AG04450 (cell line): ENCODE measurements at regions not wholly inside any gene's neighbourhood (a gene's known extent, or its start where the extent isn't known, plus 50 kb on each side); places are given as distances from the start of the nearest gene placed in this dataset.
"Not testable (repeated sequence)": the region's sequence is repeated elsewhere in the genome, so short reads cannot be mapped to it uniquely, and the experiment has no call there.

ENCODE experiments used
- CTCF ChIA-PET: fragments of 300-600, 350-600 bp; formaldehyde crosslinking; extraction: SDS; loops from one replicate; lab custom pipeline; 2022; ENCODE audit warnings: antibody characterized with exemption, inconsistent platforms; lab: Charles Lee
- POLR2A ChIA-PET: fragments of 350-600 bp; formaldehyde crosslinking; extraction: SDS; loops from one replicate; lab custom pipeline; 2021; ENCODE audit warnings: antibody characterized with exemption, inconsistent platforms; lab: Yijun Ruan, JAX
- DNase-seq: peaks from one replicate; pipeline ENCODE4 v3.0.0-alpha.2; 2011; ENCODE audit warnings: low read depth, low spot score
- H3K27ac ChIP-seq: one replicate; pipeline ENCODE4 v1.5.1; 2012; ENCODE audit warnings: low read depth, low read length, control low read depth
- H3K27me3 ChIP-seq: one replicate; pipeline ENCODE4 v1.6.0; 2012; ENCODE audit warnings: low read length; ENCODE audit not compliant: control insufficient read depth, insufficient read depth
- H3K4me3 ChIP-seq: 2 replicates; pipeline ENCODE4 v1.5.1; 2011; ENCODE audit warnings: mild to moderate bottlenecking, low read depth, low read length, control low read depth
- H3K9me3 ChIP-seq: 2 replicates; pipeline ENCODE4 v1.5.1; 2012; ENCODE audit warnings: low read length; ENCODE audit not compliant: control insufficient read depth, insufficient read depth
- TF ChIP-seq, protein P1 (sequence below): IDR thresholded peaks from 2 replicates; pipeline ENCODE4 v1.5.1; 2011; ENCODE audit warnings: low read depth, low read length, control low read depth, inconsistent platforms

DNA sequence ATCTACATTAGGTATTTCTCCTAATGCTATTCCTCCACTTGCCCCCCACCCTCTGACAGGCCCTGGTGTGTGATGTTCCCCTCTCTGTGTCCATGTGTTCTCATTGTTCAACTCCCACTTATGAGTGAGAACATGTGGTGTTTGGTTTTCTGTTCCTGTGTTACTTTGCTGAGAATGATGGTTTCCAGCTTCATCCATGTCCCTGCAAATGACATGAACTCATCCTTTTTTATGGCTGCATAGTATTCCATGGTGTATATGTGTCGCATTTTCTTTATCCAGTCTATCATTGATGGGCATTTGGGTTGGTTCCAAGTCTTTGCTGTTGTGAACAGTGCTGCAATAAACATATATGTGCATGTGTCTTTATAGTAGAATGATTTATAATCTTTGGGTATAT, 50.6 kb upstream of the GRHL3 start:
- POLR2A ChIA-PET, H3K4me3 ChIP-seq, DNase-seq, H3K9me3 ChIP-seq, CTCF ChIA-PET, H3K27ac ChIP-seq: not testable (repeated sequence)
- peaks cover 12% of the 10 kb centered on the region for H3K27me3 ChIP-seq

DNA sequence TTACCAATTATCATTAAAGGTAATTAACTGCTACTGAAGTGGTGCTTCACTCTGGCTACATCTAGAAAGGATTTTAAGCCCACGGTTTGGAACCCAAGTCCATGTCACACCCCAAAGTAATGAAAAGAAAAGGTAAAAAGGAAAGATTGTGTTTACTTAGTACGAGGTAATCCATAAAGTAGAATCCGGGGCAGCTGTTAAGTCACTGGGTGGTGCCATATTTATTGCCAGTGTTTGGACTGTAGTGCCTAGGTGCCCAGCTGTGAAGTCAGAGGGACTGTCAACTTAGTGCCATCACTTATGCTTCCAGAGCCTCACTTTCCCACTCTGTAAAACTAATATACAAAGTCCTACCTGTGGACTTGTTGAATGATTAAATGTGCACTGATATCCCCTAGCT, 52.2 kb upstream of the GRHL3 start:
- CTCF ChIA-PET: interaction anchor here (1.6 kb wide), 1 partner anchor 65 kb away, joined by 4 read pairs; no protein-coding TSS in a partner anchor
- Histone ChIP-seq H3K27me3 (peaks cover 4% of the 10 kb centered on the region), H3K9me3 (peaks cover 3% of the 10 kb centered on the region; the same call in 1 of the 2 replicates), H3K27ac (no peak overlapping the region), H3K4me3 (no peak overlapping the region)
- POLR2A ChIA-PET: no interaction called here
- TF ChIP-seq, protein P1, sequence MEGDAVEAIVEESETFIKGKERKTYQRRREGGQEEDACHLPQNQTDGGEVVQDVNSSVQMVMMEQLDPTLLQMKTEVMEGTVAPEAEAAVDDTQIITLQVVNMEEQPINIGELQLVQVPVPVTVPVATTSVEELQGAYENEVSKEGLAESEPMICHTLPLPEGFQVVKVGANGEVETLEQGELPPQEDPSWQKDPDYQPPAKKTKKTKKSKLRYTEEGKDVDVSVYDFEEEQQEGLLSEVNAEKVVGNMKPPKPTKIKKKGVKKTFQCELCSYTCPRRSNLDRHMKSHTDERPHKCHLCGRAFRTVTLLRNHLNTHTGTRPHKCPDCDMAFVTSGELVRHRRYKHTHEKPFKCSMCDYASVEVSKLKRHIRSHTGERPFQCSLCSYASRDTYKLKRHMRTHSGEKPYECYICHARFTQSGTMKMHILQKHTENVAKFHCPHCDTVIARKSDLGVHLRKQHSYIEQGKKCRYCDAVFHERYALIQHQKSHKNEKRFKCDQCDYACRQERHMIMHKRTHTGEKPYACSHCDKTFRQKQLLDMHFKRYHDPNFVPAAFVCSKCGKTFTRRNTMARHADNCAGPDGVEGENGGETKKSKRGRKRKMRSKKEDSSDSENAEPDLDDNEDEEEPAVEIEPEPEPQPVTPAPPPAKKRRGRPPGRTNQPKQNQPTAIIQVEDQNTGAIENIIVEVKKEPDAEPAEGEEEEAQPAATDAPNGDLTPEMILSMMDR: no peak
- DNase-seq: no peak

DNA sequence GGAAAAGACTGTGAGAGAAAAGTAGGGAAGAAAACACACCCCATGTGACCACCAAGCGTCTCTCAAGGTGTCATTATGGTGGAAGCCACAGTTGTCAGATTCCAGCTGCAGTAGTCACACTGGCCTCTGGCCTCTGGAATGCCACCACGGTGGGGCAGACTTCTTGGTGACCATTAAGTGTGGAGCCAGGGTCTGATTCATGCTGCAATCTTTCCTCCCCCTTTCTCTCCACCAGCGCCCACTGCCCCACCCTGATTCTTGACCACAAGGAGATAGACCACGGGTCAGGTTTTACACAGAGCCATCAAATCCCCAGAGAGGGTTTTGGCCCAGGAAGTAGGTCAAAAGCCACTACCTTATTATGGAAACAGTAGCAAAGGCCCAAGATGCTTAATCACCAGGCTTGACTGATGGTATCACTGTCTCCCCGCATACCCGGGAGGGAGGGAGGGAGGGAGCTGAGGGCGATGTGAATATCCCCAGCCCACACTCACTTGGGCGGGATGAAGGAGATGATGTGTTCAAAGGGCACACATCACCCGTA, 52.7 kb upstream of the GRHL3 start:
- no peak overlapping the region for H3K4me3 ChIP-seq

DNA sequence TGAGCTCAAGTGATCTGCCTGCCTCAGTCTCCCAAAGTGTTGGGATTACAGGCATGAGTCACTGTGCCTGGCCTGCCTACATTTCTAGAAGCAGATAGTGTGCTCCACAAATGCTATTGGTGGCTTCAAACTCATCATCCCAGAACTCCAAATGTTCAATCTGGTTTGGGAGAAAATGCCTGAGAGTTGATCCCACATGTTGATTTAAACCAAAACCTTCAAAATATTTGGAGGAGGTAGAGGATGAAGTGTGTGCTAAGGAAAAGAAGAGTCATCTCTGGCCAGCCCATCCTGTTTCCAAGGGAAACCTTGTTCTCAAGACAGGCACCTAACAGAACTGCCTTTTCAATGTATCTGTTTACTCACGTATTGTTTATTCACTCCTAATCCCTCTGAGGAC, 55.4 kb upstream of the GRHL3 start:
- POLR2A ChIA-PET: no interaction called here

More for the DNA sequence above, 52.7 kb upstream of the GRHL3 start:
- Histone ChIP-seq H3K9me3 (peaks cover 3% of the 10 kb centered on the region; the same call in 1 of the 2 replicates), H3K27ac (no peak overlapping the region), H3K27me3 (peaks cover 2% of the 10 kb centered on the region)
- DNase-seq: peak; percentile 20
- TF ChIP-seq, protein P1: 0 out of 2 replicates have a peak, but pooled peaks have one; percentile 8
- ChIA-PET POLR2A (no interaction called here), CTCF (interaction anchor here (1.6 kb wide), 1 partner anchor 64 kb away, joined by 4 read pairs; no protein-coding TSS in a partner anchor)

DNA sequence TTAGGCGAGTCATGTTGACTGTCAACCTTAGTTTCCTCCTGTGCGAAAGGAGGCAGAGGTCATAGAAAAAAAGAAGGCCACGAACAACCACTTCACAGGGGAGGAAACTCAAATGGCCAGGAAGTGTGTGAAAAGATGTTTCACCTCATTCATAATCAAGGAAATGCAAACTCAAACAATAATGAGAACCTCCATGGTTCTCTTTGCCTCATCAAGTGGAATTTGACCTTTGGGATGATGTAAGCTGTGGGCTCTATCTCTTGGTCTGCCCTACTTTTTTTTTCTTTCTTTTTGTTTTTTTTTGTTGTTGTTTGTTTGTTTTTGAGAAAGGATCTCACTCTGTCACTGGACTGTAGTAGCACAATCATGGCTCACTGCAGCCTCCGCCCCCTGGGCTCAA, 55.9 kb upstream of the GRHL3 start:
- POLR2A ChIA-PET: no interaction called here
- Histone ChIP-seq H3K27ac (no peak overlapping the region), H3K27me3 (peaks cover 10% of the 10 kb centered on the region), H3K4me3 (no peak overlapping the region), H3K9me3 (peaks cover 3% of the 10 kb centered on the region; the same call in 1 of the 2 replicates)
- no peak for DNase-seq
- CTCF ChIA-PET: interaction anchor here (0.9 to 1.5 kb wide), 2 partner anchors 61 to 62 kb away, joined by 3 read pairs; no protein-coding TSS in a partner anchor
- TF ChIP-seq, protein P1: no peak

More for the DNA sequence above, 55.4 kb upstream of the GRHL3 start:
- TF ChIP-seq, protein P1: no peak
- H3K27me3 ChIP-seq: peaks cover 7% of the 10 kb centered on the region
- peaks cover 3% of the 10 kb centered on the region; the same call in 1 of the 2 replicates for H3K9me3 ChIP-seq
- no peak for DNase-seq
- CTCF ChIA-PET: no interaction called here
- no peak overlapping the region for H3K27ac ChIP-seq
- no peak overlapping the region for H3K4me3 ChIP-seq
